GM12873 (cell line): ENCODE measurements at regions not wholly inside any gene's neighbourhood (a gene's known extent, or its start where the extent isn't known, plus 50 kb on each side); places are given as distances from the start of the nearest gene placed in this dataset.

Experiments
- CTCF ChIP-seq: IDR thresholded peaks from 2 replicates; pipeline ENCODE4 v1.5.1; 2012; ENCODE audit warnings: low read depth, mild to moderate bottlenecking, moderate library complexity, low read length, control low read depth; ENCODE audit not compliant: insufficient read depth; ENCODE audit errors: missing control alignments

- TF ChIP-seq CTCF: no peak
Observed at GRCh38 chr18:39449566-39449965, 1884.0 kb upstream of the CELF4 start.

- TF ChIP-seq CTCF: no peak
Observed at GRCh38 chr18:39448942-39449341, 1883.3 kb upstream of the CELF4 start.

GRCh38 chr18:39441648-39442047 lies 1876.0 kb upstream of the CELF4 start:
- TF ChIP-seq CTCF: no peak

DNA sequence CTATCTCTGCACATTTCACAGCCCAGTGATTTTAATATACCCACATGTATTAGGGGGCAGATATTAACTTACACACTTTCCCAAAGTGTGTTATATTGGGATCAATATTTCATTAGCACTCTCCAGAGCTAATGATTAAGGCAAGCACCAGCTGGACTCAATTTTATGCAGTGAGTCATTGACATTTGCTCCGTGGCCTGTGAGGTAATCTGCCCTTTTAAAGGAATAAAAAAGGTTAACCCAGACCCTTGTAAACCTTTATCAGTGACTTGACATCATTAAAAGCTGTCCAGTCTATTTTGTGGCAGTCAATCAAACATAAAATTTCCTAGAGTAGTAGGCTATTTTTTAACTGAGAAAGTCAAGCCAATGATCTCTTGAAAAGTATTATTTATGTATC lies 1870.4 kb upstream of the CELF4 start:
- no peak for TF ChIP-seq CTCF

- TF ChIP-seq CTCF: no peak
Observed at GRCh38 chr18:39435209-39435608, 1869.6 kb upstream of the CELF4 start.

DNA sequence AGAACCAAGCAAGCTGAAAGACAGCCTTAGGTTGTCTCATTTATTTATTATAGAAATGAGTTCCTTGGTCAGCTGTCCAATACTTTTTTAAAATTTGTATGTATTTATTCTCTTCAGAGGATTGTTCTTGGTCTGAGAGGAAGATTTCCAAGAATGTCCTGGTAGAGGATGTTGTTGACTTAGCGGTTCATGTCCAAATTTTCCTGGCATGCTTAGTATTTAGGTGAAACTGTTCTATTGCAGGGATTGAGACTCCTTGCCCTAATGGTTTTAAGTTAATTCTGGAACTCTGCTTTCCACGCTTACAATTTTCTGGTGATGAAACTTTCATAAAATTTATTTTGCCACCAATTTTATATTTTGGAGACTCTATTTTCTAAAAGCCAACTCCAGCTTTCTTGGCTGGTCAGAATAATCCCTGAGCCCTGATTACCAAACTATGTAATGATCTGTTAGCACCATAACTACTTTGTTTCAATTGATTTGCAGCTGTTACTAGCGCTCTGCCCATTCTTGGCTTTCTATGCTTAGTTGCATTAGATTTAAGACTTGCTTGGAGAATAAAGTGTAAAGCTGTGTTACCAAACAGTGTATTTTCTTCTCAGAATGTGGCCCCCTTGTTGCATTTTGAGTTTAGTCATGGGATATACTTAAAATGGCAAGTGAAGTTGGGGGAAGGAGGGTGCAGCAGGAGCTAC lies 1868.8 kb upstream of the CELF4 start:
- TF ChIP-seq CTCF: no peak

DNA sequence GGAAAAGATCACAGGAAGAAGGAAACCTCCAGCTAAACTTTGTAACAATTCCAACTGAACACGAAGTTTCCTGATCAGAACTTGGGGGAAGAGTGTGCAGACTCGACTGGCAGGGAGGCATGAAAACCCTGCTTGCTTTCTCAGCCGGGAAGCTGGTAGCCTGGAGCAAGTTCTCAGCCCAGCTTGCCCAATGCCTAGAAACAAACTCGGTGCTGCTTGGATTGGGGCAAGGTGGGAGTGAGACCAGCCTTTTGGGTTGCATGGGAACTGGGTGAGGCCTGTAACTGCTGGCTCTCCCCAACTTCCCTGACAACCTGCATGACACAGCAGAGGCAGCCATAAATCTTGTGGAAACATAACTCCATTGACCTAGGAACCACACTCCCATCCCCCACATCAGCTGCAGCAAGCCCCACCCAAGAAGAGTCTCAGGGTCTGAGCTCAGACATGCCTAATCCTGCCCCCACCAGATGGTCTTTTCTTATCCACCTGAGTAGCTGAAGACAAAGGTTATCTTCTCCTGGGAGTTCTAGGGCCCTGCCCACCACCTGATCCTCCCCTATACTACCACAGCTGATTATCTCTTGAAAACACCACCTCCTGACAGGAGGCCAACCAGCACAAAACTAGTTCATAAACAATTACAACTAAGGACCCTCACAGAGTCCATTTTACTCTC lies 1859.7 kb upstream of the CELF4 start:
- no peak for TF ChIP-seq CTCF
